Cardiac fibroblast (primary cell): ENCODE measurements at regions not wholly inside any gene's neighbourhood (a gene's known extent, or its start where the extent isn't known, plus 50 kb on each side); places are given as distances from the start of the nearest gene placed in this dataset.

ENCODE experiments used
- DNase-seq, 2 donors: peaks; one replicate each; pipeline versions ENCODE4 v3.0.0 to v3.0.0-alpha.2; 2010; ENCODE audit warnings: low read depth in 2 of 2
- H3K4me3 ChIP-seq, 2 donors: replicated peaks in 1 of 2; 1 replicate in 1 of 2; 2 replicates in 1 of 2; pipeline ENCODE4 v1.5.1; 2011; ENCODE audit warnings: low read depth in 2 of 2, low read length in 2 of 2, mild to moderate bottlenecking in 2 of 2, moderate library complexity in 1 of 2
- CTCF ChIP-seq: IDR thresholded peaks from one replicate; pipeline ENCODE4 v1.5.1; 2011; ENCODE audit warnings: low read depth, mild to moderate bottlenecking, low read length, inconsistent platforms

DNA sequence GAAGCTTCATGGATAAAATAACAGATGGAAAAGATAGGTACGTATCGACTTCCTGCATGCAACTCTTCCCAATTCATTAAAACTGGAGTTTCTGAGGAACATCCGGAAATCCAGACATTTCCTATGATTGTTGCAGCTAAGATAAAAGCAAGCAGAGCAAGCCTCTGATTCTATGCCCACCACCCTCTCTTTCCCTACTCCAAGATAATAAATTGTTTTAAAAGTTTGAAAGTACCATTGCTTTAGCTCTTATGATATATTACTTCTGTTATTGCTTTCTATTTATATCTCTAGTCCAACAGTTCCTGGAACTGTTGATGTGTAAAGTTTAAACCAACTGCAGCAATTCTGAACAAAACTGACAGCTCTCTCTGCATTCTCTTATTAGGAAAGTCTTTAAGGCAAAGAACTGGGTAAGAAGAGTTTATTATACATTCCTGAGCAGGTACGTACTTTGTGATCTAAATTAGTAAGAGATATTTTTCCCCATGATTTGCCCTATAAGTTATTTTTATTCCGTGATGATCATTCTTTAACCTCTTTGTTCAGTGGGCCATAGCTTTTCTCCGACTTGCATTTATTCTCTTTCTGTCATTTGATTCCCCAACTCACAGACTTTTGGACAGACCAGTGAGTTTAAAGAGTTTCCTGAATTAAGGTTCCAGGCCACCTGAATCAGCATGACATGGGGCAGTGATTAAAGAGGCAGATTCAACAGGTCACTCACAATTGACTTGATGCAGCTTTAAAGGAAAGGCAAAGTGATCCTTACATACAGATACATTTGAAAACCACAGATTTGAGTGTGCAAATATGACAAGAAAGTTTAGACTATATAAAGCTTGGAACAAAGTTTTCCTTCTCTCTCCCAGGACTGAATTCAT is 94.2 kb upstream of the THRB start:
- peak in 1 of 2 donors; percentile 25 for DNase-seq
- no peak overlapping the region for H3K4me3 ChIP-seq

DNA sequence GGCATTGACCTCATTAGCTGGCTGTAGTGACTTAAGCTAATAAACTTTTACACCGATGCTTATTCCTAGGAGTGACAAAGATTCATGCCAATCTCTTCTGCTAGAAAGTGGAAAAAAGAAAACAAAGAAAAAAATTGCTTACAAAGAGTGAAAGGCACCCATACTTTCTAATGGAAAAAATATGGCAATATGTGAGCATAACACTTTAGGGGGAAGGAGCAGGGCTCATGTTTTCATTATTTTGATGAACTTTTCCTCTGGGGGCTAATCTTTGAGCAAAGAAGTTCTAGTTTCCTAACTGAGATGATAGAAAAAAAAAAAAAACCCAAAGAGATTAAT is 94.8 kb upstream of the THRB start:
- DNase-seq: no peak
- no peak overlapping the region for H3K4me3 ChIP-seq
- no peak for TF ChIP-seq CTCF

More for the DNA sequence above, 94.2 kb upstream of the THRB start:
- no peak for TF ChIP-seq CTCF

GRCh38 chr3:24589931-24590880 is 95.6 kb upstream of the THRB start:
- peak; percentile 16 to 35 for DNase-seq
- no peak for TF ChIP-seq CTCF
- no peak overlapping the region for H3K4me3 ChIP-seq

GRCh38 chr3:24591191-24591590 is 96.5 kb upstream of the THRB start:
- no peak for DNase-seq
- no peak for TF ChIP-seq CTCF
- H3K4me3 ChIP-seq: no peak overlapping the region

DNA sequence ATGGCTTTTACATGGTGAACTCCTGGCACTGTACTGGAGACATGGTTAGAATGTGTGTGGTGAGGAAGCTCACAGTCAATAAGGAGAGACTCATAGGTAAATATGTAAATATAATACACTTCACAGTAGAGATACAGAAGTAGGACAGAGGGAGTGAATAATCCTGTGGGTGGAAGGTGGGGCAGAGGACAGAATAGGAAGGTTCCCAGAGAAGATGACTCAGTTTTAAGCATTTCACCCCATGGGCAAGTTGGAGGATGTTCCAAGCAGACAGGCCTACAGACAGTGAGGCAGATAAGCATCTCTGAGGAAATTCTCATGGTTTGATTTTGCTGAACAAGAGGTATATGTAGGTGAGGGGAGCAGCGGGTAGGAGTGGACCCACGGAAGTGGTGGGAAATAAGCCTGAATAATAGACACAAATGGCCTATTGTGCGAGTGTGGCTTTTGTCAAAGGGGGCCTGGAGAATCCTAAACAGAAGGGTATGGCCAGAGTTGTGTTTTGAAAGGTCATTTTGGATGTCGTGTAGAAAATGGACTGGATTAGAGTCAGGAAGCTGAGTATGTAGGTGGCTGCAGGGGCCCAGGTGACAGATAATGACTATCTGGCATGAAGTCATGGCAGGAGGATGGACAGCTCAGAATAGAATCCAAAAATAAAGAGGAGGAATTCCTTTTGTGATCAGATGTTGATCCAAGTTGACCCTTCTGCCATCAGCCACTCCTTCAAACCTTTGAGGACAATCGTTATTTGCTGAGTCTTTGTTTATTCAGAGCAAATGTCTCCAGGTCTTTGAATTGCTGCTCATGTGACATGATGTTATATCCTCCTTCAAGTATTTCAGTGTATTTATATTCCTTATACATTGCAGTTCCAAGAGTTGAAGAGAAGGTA is 97.3 kb upstream of the THRB start:
- no peak overlapping the region for H3K4me3 ChIP-seq
- DNase-seq: peak; percentile 15 to 64
- TF ChIP-seq CTCF: no peak

DNA sequence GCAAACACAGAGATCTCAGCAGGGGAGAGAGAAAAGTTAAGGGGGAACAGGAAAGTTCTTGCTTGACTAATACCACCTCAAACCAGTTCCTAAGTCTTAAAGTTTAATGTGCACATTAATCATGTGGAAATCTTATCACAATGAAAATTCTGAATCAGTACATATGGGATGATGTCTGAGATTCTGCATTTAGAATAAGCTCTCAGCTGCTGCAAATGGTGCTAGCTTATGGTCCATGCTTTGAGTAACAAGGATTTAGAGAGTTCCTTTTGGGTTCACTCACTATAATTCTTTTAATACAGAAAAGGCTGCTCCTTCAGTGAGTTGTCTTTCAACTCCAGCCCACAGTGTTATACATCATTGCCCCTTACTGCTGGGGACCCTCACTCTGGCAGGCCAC is 99.5 kb upstream of the THRB start:
- no peak for TF ChIP-seq CTCF
- DNase-seq: no peak
- no peak overlapping the region for H3K4me3 ChIP-seq
